K562 (cell line): ENCODE measurements at regions not wholly inside any gene's neighbourhood (a gene's known extent, or its start where the extent isn't known, plus 50 kb on each side); places are given as distances from the start of the nearest gene placed in this dataset.

Experiments used
- ATAC-seq: fragments of 200-7000 bp; cut with Tn5 transposase; 3 replicates; pipeline ENCODE4 v1.9.1; 2020; ENCODE audit warnings: moderate library complexity
- BruUV-seq: library from RNA; stranded (reverse); fragments of 400-500 nt; replicated peaks from 2 replicates; lab custom pipeline; 2021; lab: Mats Ljungman, UMichigan
- CTCF ChIA-PET: fragments of 300-600 bp; formaldehyde crosslinking; extraction: SDS; loops from one replicate; lab custom pipeline; 2021; ENCODE audit warnings: low intra/inter-chr PET ratio; lab: Yijun Ruan, JAX
- POLR2A ChIA-PET: fragments of 300-600, 350-650 bp; sonication (Branson Sonifier 250); formaldehyde crosslinking; extraction: SDS; loops from one replicate; lab custom pipeline; 2021; ENCODE audit warnings: antibody characterized with exemption, inconsistent platforms; lab: Yijun Ruan, JAX
- DNase-seq, 4 experiments: peaks; one replicate each; pipeline versions ENCODE4 v3.0.0 to v3.0.0-alpha.2; 2011 to 2018; ENCODE audit warnings: low spot score in 3 of 4, mixed read lengths in 3 of 4; ENCODE audit errors: extremely low read depth in 1 of 4
- FAIRE-seq: peaks from 2 replicates; lab custom pipeline; 2011; peaks lifted over from hg19 to GRCh38; lab: Jason Lieb, UNC
- H2AFZ ChIP-seq: 2 replicates; pipeline ENCODE4 v1.6.0; 2011; ENCODE audit warnings: low read depth, low read length, control low read depth, inconsistent platforms
- H3K27ac ChIP-seq: fragments of 200-600 bp; 3 replicates; pipeline ENCODE4 v1.8.0; 2011; ENCODE audit warnings: low read depth, mild to moderate bottlenecking, control low read depth, inconsistent platforms, low read length, moderate library complexity, mixed read lengths; ENCODE audit errors: extremely low read depth
- H3K27me3 ChIP-seq, 2 experiments: fragments of 300-600 bp in 1 of 2; 2 replicates in 1 of 2; 3 replicates in 1 of 2; pipeline versions ENCODE4 v1.6.0 to v1.8.0; 2011; ENCODE audit warnings: inconsistent platforms in 2 of 2, low read length in 2 of 2, mild to moderate bottlenecking in 1 of 2, mixed read lengths in 1 of 2, moderate library complexity in 1 of 2; ENCODE audit not compliant: control insufficient read depth in 2 of 2, insufficient read depth in 2 of 2
- H3K36me3 ChIP-seq: fragments of 300-600 bp; 3 replicates; pipeline ENCODE4 v1.8.0; 2011; ENCODE audit warnings: mild to moderate bottlenecking, low read length, inconsistent platforms; ENCODE audit not compliant: control insufficient read depth, insufficient read depth
- H3K4me1 ChIP-seq, 2 experiments: fragments of 200-600 bp in 1 of 2; replicated peaks in 1 of 2; 2 replicates in 1 of 2; 3 replicates in 1 of 2; pipeline versions ENCODE4 v1.5.1 to v1.8.0; 2011; ENCODE audit warnings: inconsistent platforms in 2 of 2, low read length in 2 of 2, mild to moderate bottlenecking in 1 of 2, mixed read lengths in 1 of 2, moderate library complexity in 1 of 2; ENCODE audit not compliant: control insufficient read depth in 2 of 2, insufficient read depth in 2 of 2
- H3K4me2 ChIP-seq: 2 replicates; pipeline ENCODE4 v1.6.1; 2011; ENCODE audit warnings: low read length, control low read depth, inconsistent platforms, mixed read lengths; ENCODE audit not compliant: insufficient read depth
- H3K4me3 ChIP-seq: fragments of 200-600 bp; sonication (generic), shearing (Covaris generic); 2 replicates; pipeline ENCODE4 v1.5.1; 2016; ENCODE audit warnings: control low read depth, inconsistent platforms
- H3K79me2 ChIP-seq: fragments of 200-600 bp; 3 replicates; pipeline ENCODE4 v1.8.0; 2011; ENCODE audit warnings: low read length, inconsistent platforms; ENCODE audit not compliant: control insufficient read depth, insufficient read depth
- H3K9ac ChIP-seq, 2 experiments: 2 replicates each; pipeline versions ENCODE4 v1.6.0 to v1.6.1; 2011; ENCODE audit warnings: low read depth in 2 of 2, low read length in 2 of 2, control low read depth in 1 of 2, inconsistent platforms in 1 of 2, mild to moderate bottlenecking in 1 of 2, mixed read lengths in 1 of 2; ENCODE audit not compliant: insufficient read depth in 1 of 2
- H3K9me1 ChIP-seq: one replicate; pipeline ENCODE4 v1.6.0; 2011; ENCODE audit warnings: inconsistent platforms, mild to moderate bottlenecking, low read length, moderate library complexity; ENCODE audit not compliant: control insufficient read depth, insufficient read depth
- H3K9me3 ChIP-seq: replicated peaks from 2 replicates; pipeline ENCODE4 v1.5.1; 2011; ENCODE audit warnings: low read depth, low read length, inconsistent platforms; ENCODE audit not compliant: control insufficient read depth, insufficient read depth
- H4K20me1 ChIP-seq: replicated peaks from 2 replicates; pipeline ENCODE4 v1.6.1; 2011; ENCODE audit warnings: low read length, inconsistent platforms, mixed read lengths; ENCODE audit not compliant: control insufficient read depth, insufficient read depth
- DIDO1 ChIP-seq: fragments of 450-650 bp; IDR thresholded peaks from 2 replicates; pipeline ENCODE4 v1.6.1; 2016; ENCODE audit warnings: low read depth, missing biosample characterization, missing genetic modification characterization
- HNRNPK ChIP-seq: fragments of 200-400 bp; formaldehyde crosslinking; IDR thresholded peaks from one replicate; pipeline ENCODE4 v1.6.1; 2018; ENCODE audit warnings: mild to moderate bottlenecking, low read depth, low read length; ENCODE audit not compliant: poor library complexity, severe bottlenecking
- L3MBTL2 ChIP-seq: fragments of 450-650 bp; IDR thresholded peaks from 2 replicates; pipeline ENCODE4 v1.6.1; 2016; ENCODE audit warnings: mild to moderate bottlenecking, moderate library complexity
- PHF20 ChIP-seq: fragments of 450-650 bp; IDR thresholded peaks from 2 replicates; pipeline ENCODE4 v1.6.1; 2018; ENCODE audit not compliant: partially characterized antibody
- PURB ChIP-seq: sonication (generic); formaldehyde crosslinking; IDR thresholded peaks from 2 replicates; pipeline ENCODE4 v1.9.0; 2021; ENCODE audit warnings: low read depth, mild to moderate bottlenecking, missing genetic modification reagents
- RBBP5 ChIP-seq: fragments of 200-600 bp; sonication (generic); IDR thresholded peaks from 2 replicates; pipeline ENCODE4 v1.6.1; 2012; ENCODE audit warnings: borderline replicate concordance, mild to moderate bottlenecking, low read length, control low read depth, inconsistent platforms; ENCODE audit not compliant: insufficient read depth, poor library complexity, severe bottlenecking
- SAP30 ChIP-seq: fragments of 200-600 bp; sonication (generic); IDR thresholded peaks from 2 replicates; pipeline ENCODE4 v1.6.1; 2012; ENCODE audit warnings: borderline replicate concordance, low read depth, mild to moderate bottlenecking, moderate library complexity, low read length, control low read depth, inconsistent platforms; ENCODE audit not compliant: insufficient read depth, poor library complexity, severe bottlenecking
- ZFPM2 ChIP-seq: fragments of 250-450 bp; sonication (Bioruptor Pico); IDR thresholded peaks from 2 replicates; pipeline ENCODE4 v1.5.1; 2022; ENCODE audit warnings: mild to moderate bottlenecking
- ZNF184 ChIP-seq: sonication (generic); formaldehyde crosslinking; IDR thresholded peaks from 2 replicates; pipeline ENCODE4 v1.5.0; 2020; ENCODE audit warnings: missing genetic modification reagents
- ZNF253 ChIP-seq: fragments of 250-450 bp; sonication (Bioruptor Pico); conservative IDR thresholded peaks from 2 replicates; pipeline ENCODE4 v1.6.1; 2021; ENCODE audit warnings: mild to moderate bottlenecking
- ZNF551 ChIP-seq: fragments of 250-450 bp; sonication (Bioruptor Pico); IDR thresholded peaks from 2 replicates; pipeline ENCODE4 v1.5.0; 2021; ENCODE audit warnings: mild to moderate bottlenecking, moderate library complexity
- ZNF699 ChIP-seq: fragments of 250-450 bp; sonication (Bioruptor Pico); IDR thresholded peaks from 2 replicates; pipeline ENCODE4 v1.8.0; 2021; ENCODE audit warnings: mild to moderate bottlenecking, moderate library complexity; ENCODE audit not compliant: insufficient replicate concordance
- ZNF75A ChIP-seq: fragments of 450-650 bp; formaldehyde crosslinking; IDR thresholded peaks from 2 replicates; pipeline ENCODE4 v1.4.0; 2020; ENCODE audit warnings: mild to moderate bottlenecking
- ZNF76 ChIP-seq: fragments of 250-450 bp; sonication (Bioruptor Pico); IDR thresholded peaks from 2 replicates; pipeline ENCODE4 v1.4.0; 2020; ENCODE audit warnings: mild to moderate bottlenecking, moderate library complexity, borderline replicate concordance
- WGBS: fragments of 100-300 bp; shearing (Covaris generic); methylation state at CpG from one replicate; pipeline ENCODE4 v1.1.6; 2016; ENCODE audit warnings: low coverage, mixed read lengths; ENCODE audit not compliant: insufficient coverage; ENCODE audit errors: missing lambda C conversion rate; 5-methylcytosine and 5-hydroxymethylcytosine counted together
- in situ Hi-C: fragments of 300-500 bp; cut with MboI; formaldehyde crosslinking; loops from 4 replicates; pipeline ENCODE4 v1.15.0; 2018; ENCODE audit warnings: inconsistent platforms, mixed read lengths
- intact Hi-C: fragments of 100-400 bp; cut with micrococcal nuclease; formaldehyde crosslinking; loops from 2 replicates; pipeline ENCODE4 v1.14.2; 2022
- TF ChIP-seq, protein P1 (sequence below), 2 experiments: fragments of 450-650 bp; IDR thresholded peaks; 2 replicates each; pipeline ENCODE4 v1.6.1; 2018; ENCODE audit warnings: mild to moderate bottlenecking in 2 of 2, low read depth in 1 of 2; ENCODE audit not compliant: partially characterized antibody in 2 of 2
- TF ChIP-seq, protein P2 (sequence below): fragments of 250-450 bp; sonication (Bioruptor Pico); IDR thresholded peaks from 2 replicates; pipeline ENCODE4 v1.6.1; 2021; ENCODE audit warnings: mild to moderate bottlenecking

DNA sequence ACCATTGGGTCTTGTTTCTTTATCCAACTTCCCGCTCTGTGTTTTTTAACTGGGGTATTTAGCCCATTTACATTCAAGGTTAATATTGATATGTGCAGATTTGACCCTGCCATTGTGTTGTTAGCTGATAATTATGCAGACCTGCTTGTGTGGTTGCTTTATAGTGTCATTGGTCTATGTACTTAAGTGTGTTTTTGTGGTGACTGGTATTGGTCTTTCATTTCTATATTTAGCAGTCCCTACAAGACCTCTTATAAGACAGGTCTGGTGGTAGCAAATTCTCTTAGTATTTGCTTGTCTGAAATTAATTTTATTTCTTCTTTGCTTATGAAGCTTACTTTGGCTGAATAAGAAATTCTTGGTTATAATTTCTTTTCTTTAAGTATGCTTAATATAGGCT lies 698.1 kb downstream of the DTWD2 start:
- no peak for TF ChIP-seq SAP30
- TF ChIP-seq ZNF75A (CRISPR knock-in tag), result no peak
- no peak for TF ChIP-seq ZNF551 (CRISPR knock-in tag)
- no peak for TF ChIP-seq ZNF76 (CRISPR knock-in tag)
- TF ChIP-seq PHF20, result no peak
- TF ChIP-seq RBBP5, result no peak
- no peak for TF ChIP-seq DIDO1 (tag)
- TF ChIP-seq HNRNPK, result no peak
- no peak for TF ChIP-seq ZNF184 (CRISPR knock-in tag)
- no peak for TF ChIP-seq ZNF253
- no peak for TF ChIP-seq L3MBTL2
- no peak for TF ChIP-seq PURB (CRISPR knock-in tag)
- TF ChIP-seq ZNF699 (CRISPR knock-in tag), result no peak
- TF ChIP-seq, protein P1, sequence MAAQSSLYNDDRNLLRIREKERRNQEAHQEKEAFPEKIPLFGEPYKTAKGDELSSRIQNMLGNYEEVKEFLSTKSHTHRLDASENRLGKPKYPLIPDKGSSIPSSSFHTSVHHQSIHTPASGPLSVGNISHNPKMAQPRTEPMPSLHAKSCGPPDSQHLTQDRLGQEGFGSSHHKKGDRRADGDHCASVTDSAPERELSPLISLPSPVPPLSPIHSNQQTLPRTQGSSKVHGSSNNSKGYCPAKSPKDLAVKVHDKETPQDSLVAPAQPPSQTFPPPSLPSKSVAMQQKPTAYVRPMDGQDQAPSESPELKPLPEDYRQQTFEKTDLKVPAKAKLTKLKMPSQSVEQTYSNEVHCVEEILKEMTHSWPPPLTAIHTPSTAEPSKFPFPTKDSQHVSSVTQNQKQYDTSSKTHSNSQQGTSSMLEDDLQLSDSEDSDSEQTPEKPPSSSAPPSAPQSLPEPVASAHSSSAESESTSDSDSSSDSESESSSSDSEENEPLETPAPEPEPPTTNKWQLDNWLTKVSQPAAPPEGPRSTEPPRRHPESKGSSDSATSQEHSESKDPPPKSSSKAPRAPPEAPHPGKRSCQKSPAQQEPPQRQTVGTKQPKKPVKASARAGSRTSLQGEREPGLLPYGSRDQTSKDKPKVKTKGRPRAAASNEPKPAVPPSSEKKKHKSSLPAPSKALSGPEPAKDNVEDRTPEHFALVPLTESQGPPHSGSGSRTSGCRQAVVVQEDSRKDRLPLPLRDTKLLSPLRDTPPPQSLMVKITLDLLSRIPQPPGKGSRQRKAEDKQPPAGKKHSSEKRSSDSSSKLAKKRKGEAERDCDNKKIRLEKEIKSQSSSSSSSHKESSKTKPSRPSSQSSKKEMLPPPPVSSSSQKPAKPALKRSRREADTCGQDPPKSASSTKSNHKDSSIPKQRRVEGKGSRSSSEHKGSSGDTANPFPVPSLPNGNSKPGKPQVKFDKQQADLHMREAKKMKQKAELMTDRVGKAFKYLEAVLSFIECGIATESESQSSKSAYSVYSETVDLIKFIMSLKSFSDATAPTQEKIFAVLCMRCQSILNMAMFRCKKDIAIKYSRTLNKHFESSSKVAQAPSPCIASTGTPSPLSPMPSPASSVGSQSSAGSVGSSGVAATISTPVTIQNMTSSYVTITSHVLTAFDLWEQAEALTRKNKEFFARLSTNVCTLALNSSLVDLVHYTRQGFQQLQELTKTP (IDR thresholded peaks at IDR 0.05; ENCODE audit: low read depth in 1 of 2, partially characterized antibody in 2 of 2), result no peak
- TF ChIP-seq, protein P2, sequence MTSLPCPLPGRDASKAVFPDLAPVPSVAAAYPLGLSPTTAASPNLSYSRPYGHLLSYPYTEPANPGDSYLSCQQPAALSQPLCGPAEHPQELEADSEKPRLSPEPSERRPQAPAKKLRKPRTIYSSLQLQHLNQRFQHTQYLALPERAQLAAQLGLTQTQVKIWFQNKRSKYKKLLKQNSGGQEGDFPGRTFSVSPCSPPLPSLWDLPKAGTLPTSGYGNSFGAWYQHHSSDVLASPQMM (CRISPR knock-in tag), result no peak
- no peak for TF ChIP-seq ZFPM2
- Histone ChIP-seq H3K27me3 (no peaks in the 10 kb centered on the region), H3K4me3 (no peak overlapping the region), H3K4me2 (no peak overlapping the region), H3K27ac (no peak overlapping the region), H3K9me1 (no peaks in the 10 kb centered on the region), H3K79me2 (no peaks in the 10 kb centered on the region), H3K9ac (no peak overlapping the region), H2AFZ (no peak overlapping the region), H3K9me3 (no peaks in the 10 kb centered on the region), H3K4me1 (no peaks in the 10 kb centered on the region), H4K20me1 (no peaks in the 10 kb centered on the region), H3K36me3 (no peaks in the 10 kb centered on the region)
- intact Hi-C loops (no loop called here), in situ Hi-C loops (no loop called here)
- no peak for FAIRE-seq
- ChIA-PET POLR2A (no interaction called here), CTCF (no interaction called here)
- no peak for ATAC-seq
- WGBS, result 0% methylated on average over 1 of the region's 1 CpG
- DNase-seq, result no peak
- no TSS peak for BruUV-seq
